Trophoblast cell (in vitro differentiated cells and primary cell): ENCODE measurements at regions not wholly inside any gene's neighbourhood (a gene's known extent, or its start where the extent isn't known, plus 50 kb on each side); places are given as distances from the start of the nearest gene placed in this dataset.

Experiments used
- DNase-seq, 2 donors: peaks; one replicate each; pipeline ENCODE4 v3.0.0-alpha.2; 2016
- H2AFZ ChIP-seq: 2 replicates; pipeline ENCODE4 v1.6.1; 2013; ENCODE audit warnings: low read length, moderate library complexity, mild to moderate bottlenecking; ENCODE audit not compliant: insufficient read depth, poor library complexity
- H2AK5ac ChIP-seq: 2 replicates; pipeline ENCODE4 v1.6.1; 2013; ENCODE audit warnings: mild to moderate bottlenecking, low read length
- H2BK120ac ChIP-seq: 2 replicates; pipeline ENCODE4 v1.6.1; 2013; ENCODE audit warnings: low read length, mild to moderate bottlenecking, moderate library complexity; ENCODE audit not compliant: insufficient read depth, poor library complexity
- H2BK12ac ChIP-seq: 2 replicates; pipeline ENCODE4 v1.6.1; 2013; ENCODE audit warnings: mild to moderate bottlenecking, low read length, moderate library complexity
- H2BK5ac ChIP-seq: 2 replicates; pipeline ENCODE4 v1.6.1; 2013; ENCODE audit warnings: low read length, low read depth, moderate library complexity, mild to moderate bottlenecking; ENCODE audit not compliant: poor library complexity
- H3K14ac ChIP-seq: 2 replicates; pipeline ENCODE4 v1.6.1; 2013; ENCODE audit warnings: mild to moderate bottlenecking, low read length
- H3K18ac ChIP-seq: 2 replicates; pipeline ENCODE4 v1.6.1; 2013; ENCODE audit warnings: mild to moderate bottlenecking, low read length
- H3K23ac ChIP-seq: 2 replicates; pipeline ENCODE4 v1.6.1; 2013; ENCODE audit warnings: low read length
- H3K27ac ChIP-seq: 2 replicates; pipeline ENCODE4 v1.5.1; 2013; ENCODE audit warnings: low read depth, mild to moderate bottlenecking, inconsistent platforms, low read length, moderate library complexity
- H3K27me3 ChIP-seq: 2 replicates; pipeline ENCODE4 v1.6.1; 2013; ENCODE audit warnings: inconsistent platforms, mild to moderate bottlenecking, low read length, moderate library complexity; ENCODE audit not compliant: insufficient read depth
- H3K36me3 ChIP-seq, 2 experiments: 1 replicate in 1 of 2; 2 replicates in 1 of 2; pipeline ENCODE4 v1.6.1; 2013; ENCODE audit warnings: low read length in 2 of 2, mild to moderate bottlenecking in 2 of 2, moderate library complexity in 1 of 2; ENCODE audit not compliant: insufficient read depth in 2 of 2, control insufficient read depth in 1 of 2
- H3K4ac ChIP-seq: 2 replicates; pipeline ENCODE4 v1.6.1; 2013; ENCODE audit warnings: low read depth, mild to moderate bottlenecking, low read length, moderate library complexity
- H3K4me1 ChIP-seq, 2 experiments: 1 replicate in 1 of 2; 2 replicates in 1 of 2; pipeline ENCODE4 v1.6.1; 2013; ENCODE audit warnings: low read length in 2 of 2, mild to moderate bottlenecking in 2 of 2, moderate library complexity in 1 of 2; ENCODE audit not compliant: insufficient read depth in 2 of 2, control insufficient read depth in 1 of 2
- H3K4me2 ChIP-seq: 2 replicates; pipeline ENCODE4 v1.6.1; 2013; ENCODE audit warnings: inconsistent platforms, mild to moderate bottlenecking, low read length, moderate library complexity
- H3K4me3 ChIP-seq: 2 replicates; pipeline ENCODE4 v1.5.1; 2013; ENCODE audit warnings: mild to moderate bottlenecking, low read depth, low read length, inconsistent platforms
- H3K79me1 ChIP-seq: one replicate; pipeline ENCODE4 v1.6.1; 2013; ENCODE audit warnings: low read length
- H3K79me2 ChIP-seq: 2 replicates; pipeline ENCODE4 v1.6.1; 2013; ENCODE audit warnings: low read length, mild to moderate bottlenecking; ENCODE audit not compliant: control insufficient read depth, insufficient read depth, poor library complexity
- H3K9ac ChIP-seq: 2 replicates; pipeline ENCODE4 v1.6.1; 2013; ENCODE audit warnings: mild to moderate bottlenecking, low read length
- H3K9me3 ChIP-seq: 2 replicates; pipeline ENCODE4 v1.6.1; 2013; ENCODE audit warnings: low read depth, mild to moderate bottlenecking, control low read depth, inconsistent platforms, low read length; ENCODE audit not compliant: insufficient read depth
- H4K12ac ChIP-seq: 2 replicates; pipeline ENCODE4 v1.6.1; 2013; ENCODE audit warnings: low read depth, mild to moderate bottlenecking, low read length, moderate library complexity
- H4K8ac ChIP-seq: 2 replicates; pipeline ENCODE4 v1.6.1; 2013; ENCODE audit warnings: low read depth, mild to moderate bottlenecking, low read length, moderate library complexity
- H4K91ac ChIP-seq: one replicate; pipeline ENCODE4 v1.6.1; 2013; ENCODE audit warnings: low read depth, mild to moderate bottlenecking, low read length, moderate library complexity
- WGBS: extraction: QIAGEN DNeasy Blood & Tissue Kit; methylation state at CpG from one replicate; pipeline ENCODE4 v1.1.7; 2013; ENCODE audit warnings: missing lambda C conversion rate; ENCODE audit not compliant: insufficient read length, insufficient coverage; ENCODE audit errors: extremely low coverage; 5-methylcytosine and 5-hydroxymethylcytosine counted together

DNA sequence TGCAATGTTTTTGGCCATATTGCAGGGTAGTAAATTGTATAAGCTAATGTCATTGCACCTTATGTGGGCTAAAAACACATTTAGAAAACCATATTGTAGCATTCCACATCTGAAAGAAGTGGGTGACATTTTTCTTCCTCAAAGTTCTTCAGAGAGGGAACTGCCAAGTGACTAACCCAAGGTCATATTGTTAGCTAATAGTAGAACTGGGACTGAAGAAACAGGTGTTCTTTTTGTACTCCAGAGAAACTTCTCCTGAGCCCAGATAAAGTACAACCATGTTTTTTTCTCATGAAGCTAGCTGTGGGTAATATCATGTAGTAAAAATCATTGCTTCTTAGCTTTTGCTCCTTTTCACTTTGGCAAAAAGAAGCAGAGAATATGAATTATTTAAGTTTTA is 333.0 kb downstream of the NSUN3 start:
- no peak overlapping the region for H3K18ac ChIP-seq
- no peak overlapping the region for H4K91ac ChIP-seq
- no peak overlapping the region for H4K8ac ChIP-seq
- H3K4me2 ChIP-seq, result no peak overlapping the region
- no peak overlapping the region for H3K9ac ChIP-seq
- H3K4me3 ChIP-seq, result no peak overlapping the region
- no peaks in the 10 kb centered on the region for H3K9me3 ChIP-seq
- H3K4me1 ChIP-seq, result no peaks in the 10 kb centered on the region
- H2BK12ac ChIP-seq, result no peak overlapping the region
- H2AFZ ChIP-seq, result no peak overlapping the region
- no peaks in the 10 kb centered on the region for H3K79me2 ChIP-seq
- H2BK5ac ChIP-seq, result no peak overlapping the region
- no peak overlapping the region for H3K14ac ChIP-seq
- no peaks in the 10 kb centered on the region for H3K27me3 ChIP-seq
- no peak overlapping the region for H4K12ac ChIP-seq
- H3K4ac ChIP-seq, result no peak overlapping the region
- no peak for DNase-seq
- H3K27ac ChIP-seq, result no peak overlapping the region
- no peak overlapping the region for H3K23ac ChIP-seq
- H3K36me3 ChIP-seq, result no peaks in the 10 kb centered on the region
- no peak overlapping the region for H2AK5ac ChIP-seq
- H2BK120ac ChIP-seq, result no peak overlapping the region
- no peaks in the 10 kb centered on the region for H3K79me1 ChIP-seq

DNA sequence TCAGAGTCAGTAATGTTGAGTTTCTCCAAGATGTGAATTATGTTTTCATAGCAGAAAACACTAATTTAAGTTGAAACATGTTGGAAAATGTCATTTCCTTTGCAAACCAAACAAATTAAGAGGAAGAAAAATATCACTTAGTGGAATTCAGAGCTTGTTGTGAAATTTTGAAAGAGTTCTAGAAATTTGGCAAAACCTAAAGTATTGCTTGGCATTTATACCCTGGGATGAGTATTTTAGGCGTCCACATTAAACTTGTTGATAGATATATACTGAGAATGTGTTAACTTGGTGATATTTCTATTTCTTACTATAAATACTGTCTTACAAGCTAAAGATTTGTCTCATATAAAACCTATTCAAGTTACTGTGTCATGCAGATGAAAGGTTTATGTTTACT is 335.2 kb downstream of the NSUN3 start:
- no peak overlapping the region for H3K23ac ChIP-seq
- no peak overlapping the region for H3K27ac ChIP-seq
- H3K79me2 ChIP-seq, result no peaks in the 10 kb centered on the region
- no peak overlapping the region for H4K91ac ChIP-seq
- H3K4me3 ChIP-seq, result no peak overlapping the region
- H3K18ac ChIP-seq, result no peak overlapping the region
- DNase-seq, result no peak
- H2BK120ac ChIP-seq, result no peak overlapping the region
- H4K12ac ChIP-seq, result no peak overlapping the region
- H2AFZ ChIP-seq, result no peak overlapping the region
- H2BK12ac ChIP-seq, result no peak overlapping the region
- no peaks in the 10 kb centered on the region for H3K27me3 ChIP-seq
- H3K4me2 ChIP-seq, result no peak overlapping the region
- no CpG with 5 or more reads among the region's 1 CpG for WGBS
- no peak overlapping the region for H3K9ac ChIP-seq
- H3K14ac ChIP-seq, result no peak overlapping the region
- no peak overlapping the region for H4K8ac ChIP-seq
- H3K79me1 ChIP-seq, result no peaks in the 10 kb centered on the region
- H2BK5ac ChIP-seq, result no peak overlapping the region
- H3K9me3 ChIP-seq, result no peaks in the 10 kb centered on the region
- no peaks in the 10 kb centered on the region for H3K4me1 ChIP-seq
- H2AK5ac ChIP-seq, result no peak overlapping the region
- no peak overlapping the region for H3K4ac ChIP-seq
- H3K36me3 ChIP-seq, result no peaks in the 10 kb centered on the region

DNA sequence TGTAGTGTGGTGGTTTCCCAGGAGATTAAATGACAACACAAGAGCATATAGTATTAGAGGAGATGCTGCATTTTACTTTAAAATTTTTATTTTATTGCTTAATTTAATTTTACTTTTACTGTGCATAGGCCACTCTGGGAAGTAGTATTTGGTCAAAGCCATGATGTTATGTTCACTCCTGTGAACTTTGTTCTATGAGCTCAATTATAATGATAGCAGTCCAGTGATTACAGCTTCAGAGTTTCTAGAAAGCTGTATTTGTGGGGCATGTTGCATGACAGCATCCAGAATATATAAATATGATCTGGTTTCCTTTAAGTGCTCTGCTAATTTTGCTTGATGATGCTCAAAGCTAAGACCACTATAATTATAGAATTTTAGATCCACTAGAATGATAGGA is 338.6 kb downstream of the NSUN3 start:
- Histone ChIP-seq H2BK120ac (no peak overlapping the region), H3K36me3 (no peaks in the 10 kb centered on the region), H2AK5ac (no peak overlapping the region), H3K79me2 (no peaks in the 10 kb centered on the region), H3K27me3 (no peaks in the 10 kb centered on the region), H3K23ac (no peak overlapping the region), H3K4ac (no peak overlapping the region), H3K27ac (no peak overlapping the region), H3K4me3 (no peak overlapping the region), H3K14ac (no peak overlapping the region), H4K91ac (no peak overlapping the region), H3K4me2 (no peak overlapping the region), H3K79me1 (no peaks in the 10 kb centered on the region), H4K12ac (no peak overlapping the region), H2BK5ac (no peak overlapping the region), H2BK12ac (no peak overlapping the region), H3K9ac (no peak overlapping the region), H3K18ac (no peak overlapping the region), H2AFZ (no peak overlapping the region), H3K9me3 (no peaks in the 10 kb centered on the region), H4K8ac (no peak overlapping the region), H3K4me1 (no peaks in the 10 kb centered on the region)
- no peak for DNase-seq

DNA sequence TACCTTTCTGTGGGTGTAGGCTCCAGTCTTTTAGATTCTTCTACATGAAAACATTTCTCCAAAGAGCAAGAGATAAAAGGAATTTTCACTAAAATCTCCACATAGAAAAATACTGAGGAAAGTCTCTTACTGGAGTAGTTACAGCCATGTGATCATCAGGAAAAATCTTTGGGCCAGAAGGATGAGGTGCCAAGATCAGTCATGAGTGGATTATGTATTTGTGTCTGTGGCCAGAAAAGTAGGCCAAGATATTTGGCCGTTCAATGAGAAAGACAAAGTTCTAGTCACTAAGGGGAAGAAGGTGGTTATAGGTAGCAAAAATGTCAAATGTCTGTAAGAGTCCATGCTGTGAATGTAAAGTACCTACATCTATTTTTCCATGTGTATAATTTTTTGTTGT is 339.3 kb downstream of the NSUN3 start:
- Histone ChIP-seq H3K27me3 (no peaks in the 10 kb centered on the region), H3K4me2 (no peak overlapping the region), H2BK5ac (no peak overlapping the region), H3K9me3 (no peaks in the 10 kb centered on the region), H2BK120ac (no peak overlapping the region), H2BK12ac (no peak overlapping the region), H4K12ac (no peak overlapping the region), H3K9ac (no peak overlapping the region), H3K79me1 (no peaks in the 10 kb centered on the region), H3K23ac (no peak overlapping the region), H3K18ac (no peak overlapping the region), H3K4ac (no peak overlapping the region), H3K4me3 (no peak overlapping the region), H3K27ac (no peak overlapping the region), H4K91ac (no peak overlapping the region), H2AFZ (no peak overlapping the region), H4K8ac (no peak overlapping the region), H2AK5ac (no peak overlapping the region), H3K79me2 (no peaks in the 10 kb centered on the region), H3K14ac (no peak overlapping the region), H3K36me3 (no peaks in the 10 kb centered on the region), H3K4me1 (no peaks in the 10 kb centered on the region)
- no peak for DNase-seq
- no CpG with 5 or more reads among the region's 1 CpG for WGBS
